A549 (cell line): ENCODE measurements at regions not wholly inside any gene's neighbourhood (a gene's known extent, or its start where the extent isn't known, plus 50 kb on each side); places are given as distances from the start of the nearest gene placed in this dataset.

Experiments
- ATAC-seq, 2 experiments: fragments of 200-7000 bp in 1 of 2; fragments of >200 bp in 1 of 2; cut with Nextera tagmentation in 1 of 2; cut with Tn5 transposase in 1 of 2; 3 replicates each; pipeline versions ENCODE4 v1.8.0 to v1.9.1; 2018 to 2020; ENCODE audit warnings: mild to moderate bottlenecking in 1 of 2, moderate library complexity in 1 of 2
- CTCF ChIA-PET: fragments of 300-600 bp; sonication (Branson Sonifier 250); formaldehyde crosslinking; extraction: SDS; loops from one replicate; lab custom pipeline; 2021; ENCODE audit warnings: antibody characterized with exemption, inconsistent platforms; lab: Yijun Ruan, JAX
- POLR2A ChIA-PET: fragments of 350-600 bp; formaldehyde crosslinking; extraction: SDS; loops from one replicate; lab custom pipeline; 2021; ENCODE audit warnings: antibody characterized with exemption, inconsistent platforms; lab: Yijun Ruan, JAX
- DNase-seq, 2 experiments: peaks; one replicate each; pipeline versions ENCODE4 v3.0.0 to v3.0.0-alpha.2; 2011 to 2016; ENCODE audit warnings: low read depth in 1 of 2, low spot score in 1 of 2
- FAIRE-seq: peaks from 2 replicates; lab custom pipeline; 2011; peaks lifted over from hg19 to GRCh38; lab: Jason Lieb, UNC
- H3K27ac ChIP-seq, 2 experiments: fragments of >200 bp; sonication (Bioruptor Twin); formaldehyde crosslinking; 3 replicates each; pipeline ENCODE4 v1.5.1; 2016 to 2017
- H3K4me1 ChIP-seq: fragments of >200 bp; sonication (Bioruptor Twin); formaldehyde crosslinking; 3 replicates; pipeline ENCODE4 v1.6.1; 2016
- H3K4me2 ChIP-seq: fragments of >200 bp; sonication (Bioruptor Twin); formaldehyde crosslinking; 3 replicates; pipeline ENCODE4 v1.6.1; 2016
- H3K4me3 ChIP-seq: fragments of >200 bp; sonication (Bioruptor Twin); formaldehyde crosslinking; 3 replicates; pipeline ENCODE4 v1.5.1; 2016
- H3K9me3 ChIP-seq: fragments of >200 bp; sonication (Bioruptor Twin); formaldehyde crosslinking; 3 replicates; pipeline ENCODE4 v1.6.1; 2016
- BCL3 ChIP-seq: fragments of >200 bp; sonication (Bioruptor Twin); formaldehyde crosslinking; IDR thresholded peaks from 3 replicates; pipeline ENCODE4 v1.6.1; 2016
- CBX2 ChIP-seq: fragments of 200-600 bp; sonication (generic); IDR thresholded peaks from 2 replicates; pipeline ENCODE4 v1.6.1; 2016; ENCODE audit warnings: low read depth, mild to moderate bottlenecking, borderline replicate concordance
- CBX8 ChIP-seq: fragments of 200-600 bp; sonication (generic); IDR thresholded peaks from 2 replicates; pipeline ENCODE4 v1.6.1; 2016
- CEBPB ChIP-seq, 2 experiments: fragments of >200 bp in 1 of 2; sonication (Bioruptor Twin) in 1 of 2; formaldehyde crosslinking in 1 of 2; IDR thresholded peaks; 2 replicates each; pipeline ENCODE4 v1.6.1; 2012 to 2016
- CHD2 ChIP-seq: fragments of 150-350 bp; IDR thresholded peaks from 2 replicates; pipeline ENCODE4 v1.6.1; 2014; ENCODE audit warnings: low read length; ENCODE audit not compliant: partially characterized antibody
- CHD4 ChIP-seq: fragments of 200-600 bp; sonication (generic); IDR thresholded peaks from 2 replicates; pipeline ENCODE4 v1.6.1; 2016; ENCODE audit warnings: antibody characterized with exemption, mild to moderate bottlenecking, borderline replicate concordance
- ESRRA ChIP-seq: fragments of 150-350 bp; IDR thresholded peaks from 2 replicates; pipeline ENCODE4 v1.6.1; 2014; ENCODE audit warnings: mild to moderate bottlenecking, low read length, borderline replicate concordance
- FOSB ChIP-seq: fragments of 250-450 bp; sonication (Bioruptor Pico); IDR thresholded peaks from 2 replicates; pipeline ENCODE4 v1.5.0; 2020; ENCODE audit warnings: mild to moderate bottlenecking, moderate library complexity
- FOSL2 ChIP-seq, 2 experiments: fragments of 450-650 bp in 1 of 2; fragments of >200 bp in 1 of 2; sonication (Bioruptor Twin) in 1 of 2; formaldehyde crosslinking; IDR thresholded peaks; 2 replicates each; pipeline versions ENCODE4 v1.5.0 to v1.6.1; 2016 to 2020; ENCODE audit warnings: mild to moderate bottlenecking in 1 of 2, moderate library complexity in 1 of 2
- FOXS1 ChIP-seq: fragments of 250-450 bp; sonication (Bioruptor Pico); IDR thresholded peaks from 2 replicates; pipeline ENCODE4 v1.5.0; 2020; ENCODE audit warnings: mild to moderate bottlenecking, moderate library complexity
- GATA3 ChIP-seq: IDR thresholded peaks from 2 replicates; pipeline ENCODE4 v1.6.1; 2012; ENCODE audit warnings: borderline replicate concordance
- HDAC2 ChIP-seq: fragments of 200-600 bp; sonication (generic); IDR thresholded peaks from 2 replicates; pipeline ENCODE4 v1.6.1; 2016
- HEYL ChIP-seq: fragments of 250-450 bp; sonication (Bioruptor Pico); IDR thresholded peaks from 2 replicates; pipeline ENCODE4 v1.8.0; 2021; ENCODE audit warnings: mild to moderate bottlenecking, moderate library complexity
- HOXA7 ChIP-seq: fragments of 250-450 bp; sonication (Bioruptor Pico); IDR thresholded peaks from 2 replicates; pipeline ENCODE4 v1.5.0; 2020; ENCODE audit warnings: mild to moderate bottlenecking, moderate library complexity
- JUNB ChIP-seq: fragments of >200 bp; sonication (Bioruptor Twin); formaldehyde crosslinking; IDR thresholded peaks from 2 replicates; pipeline ENCODE4 v1.6.1; 2016
- KDM5A ChIP-seq: fragments of 200-600 bp; sonication (generic); IDR thresholded peaks from 2 replicates; pipeline ENCODE4 v1.6.1; 2016; ENCODE audit warnings: antibody characterized with exemption, mild to moderate bottlenecking
- MAFK ChIP-seq: fragments of 450-650 bp; IDR thresholded peaks from 2 replicates; pipeline ENCODE4 v1.6.1; 2014; ENCODE audit not compliant: partially characterized antibody
- MAX ChIP-seq: IDR thresholded peaks from 2 replicates; pipeline ENCODE4 v1.6.1; 2012
- NPAS2 ChIP-seq: fragments of 250-450 bp; sonication (Bioruptor Pico); IDR thresholded peaks from 2 replicates; pipeline ENCODE4 v1.8.0; 2022; ENCODE audit warnings: mild to moderate bottlenecking, moderate library complexity, borderline replicate concordance
- PBX3 ChIP-seq: IDR thresholded peaks from 2 replicates; pipeline ENCODE4 v1.6.1; 2012
- POLR2A ChIP-seq: IDR thresholded peaks from 2 replicates; pipeline ENCODE4 v1.6.1; 2012; ENCODE audit warnings: mild to moderate bottlenecking, low read length
- POLR2AphosphoS2 ChIP-seq: conservative IDR thresholded peaks from 2 replicates; pipeline ENCODE4 v1.6.1; 2012; ENCODE audit warnings: low read length, improper control_type of control experiment, inconsistent platforms
- RAD21 ChIP-seq, 2 experiments: fragments of >200 bp in 1 of 2; sonication (Bioruptor Twin) in 1 of 2; formaldehyde crosslinking in 1 of 2; IDR thresholded peaks in 1 of 2; conservative IDR thresholded peaks in 1 of 2; 2 replicates in 1 of 2; 3 replicates in 1 of 2; pipeline ENCODE4 v1.6.1; 2012 to 2018; ENCODE audit warnings: inconsistent platforms in 1 of 2
- RARB ChIP-seq: fragments of 250-450 bp; sonication (Bioruptor Pico); IDR thresholded peaks from 2 replicates; pipeline ENCODE4 v1.8.0; 2021; ENCODE audit warnings: mild to moderate bottlenecking, moderate library complexity
- RCOR1 ChIP-seq: fragments of 150-350 bp; IDR thresholded peaks from 2 replicates; pipeline ENCODE4 v1.6.1; 2014; ENCODE audit warnings: antibody characterized with exemption, low read length, low read depth
- RFX5 ChIP-seq: fragments of 450-650 bp; IDR thresholded peaks from 2 replicates; pipeline ENCODE4 v1.7.1; 2014; ENCODE audit warnings: antibody characterized with exemption, mild to moderate bottlenecking, moderate library complexity
- RNF2 ChIP-seq: fragments of 200-600 bp; sonication (generic); IDR thresholded peaks from 2 replicates; pipeline ENCODE4 v1.6.1; 2016; ENCODE audit warnings: low read depth, mild to moderate bottlenecking, antibody characterized with exemption, moderate library complexity, borderline replicate concordance
- SMC3 ChIP-seq: fragments of >200 bp; sonication (Bioruptor Twin); formaldehyde crosslinking; IDR thresholded peaks from 3 replicates; pipeline ENCODE4 v1.6.1; 2018; ENCODE audit warnings: inconsistent platforms
- SREBF2 ChIP-seq: fragments of 450-650 bp; IDR thresholded peaks from 2 replicates; pipeline ENCODE4 v1.6.1; 2014; ENCODE audit warnings: mild to moderate bottlenecking, moderate library complexity
- TP53 ChIP-seq: fragments of 250-450 bp; sonication (Bioruptor Pico); IDR thresholded peaks from 2 replicates; pipeline ENCODE4 v1.5.0; 2021; ENCODE audit warnings: mild to moderate bottlenecking, moderate library complexity
- USF2 ChIP-seq: fragments of 450-650 bp; IDR thresholded peaks from 2 replicates; pipeline ENCODE4 v1.6.1; 2014; ENCODE audit warnings: antibody characterized with exemption
- ZFP36 ChIP-seq: fragments of 450-650 bp; IDR thresholded peaks from 2 replicates; pipeline ENCODE4 v1.6.1; 2014; ENCODE audit warnings: borderline replicate concordance; ENCODE audit not compliant: partially characterized antibody
- ZNF302 ChIP-seq: fragments of 250-450 bp; sonication (Bioruptor Pico); IDR thresholded peaks from 2 replicates; pipeline ENCODE4 v1.9.0; 2021; ENCODE audit warnings: inconsistent platforms, mild to moderate bottlenecking, moderate library complexity
- WGBS: methylation state at CpG from one replicate; pipeline ENCODE4 v1.1.6; 2017; ENCODE audit errors: missing lambda C conversion rate; 5-methylcytosine and 5-hydroxymethylcytosine counted together

- DNase-seq (no peak), ATAC-seq (no peak), FAIRE-seq (no peak)
- TF ChIP-seq FOSB (CRISPR knock-in tag) (no peak), FOXS1 (no peak), ZFP36 (no peak), FOSL2 (IDR thresholded peaks at IDR 0.05) (no peak), FOSL2 (CRISPR knock-in tag; IDR thresholded peaks at IDR 0.05) (no peak), SREBF2 (no peak), ZNF302 (CRISPR knock-in tag) (no peak), RAD21 (conservative IDR thresholded peaks at IDR 0.05 in 1 of 2, IDR thresholded peaks at IDR 0.05 in 1 of 2) (no peak), NPAS2 (CRISPR knock-in tag) (no peak), HDAC2 (no peak), SMC3 (no peak), CBX8 (no peak), USF2 (no peak), CEBPB (IDR thresholded peaks at IDR 0.05) (no peak), ESRRA (no peak), KDM5A (no peak), HEYL (CRISPR knock-in tag) (no peak), CHD4 (no peak)
- ChIA-PET CTCF (no interaction called here), POLR2A (no interaction called here)
- 48% methylated on average over 4 of the region's 4 CpGs for WGBS
- H3K9me3 ChIP-seq: no peaks in the 10 kb centered on the region
- no peak overlapping the region for H3K4me2 ChIP-seq
- H3K4me3 ChIP-seq: no peak overlapping the region
- H3K27ac ChIP-seq: no peak overlapping the region
- H3K4me1 ChIP-seq: no peaks in the 10 kb centered on the region
Measured at GRCh38 chr4:151858356-151858755, 97.5 kb upstream of the GATB start.

- H3K4me3 ChIP-seq: no peak overlapping the region
- 20% methylated on average over 4 of the region's 4 CpGs for WGBS
- TF ChIP-seq RFX5 (no peak), CBX2 (no peak), MAX (no peak), GATA3 (no peak), POLR2AphosphoS2 (no peak), HEYL (CRISPR knock-in tag) (no peak), MAFK (no peak), CHD2 (no peak), RNF2 (no peak), FOSB (CRISPR knock-in tag) (no peak), BCL3 (no peak), FOXS1 (no peak)
- no peaks in the 10 kb centered on the region for H3K9me3 ChIP-seq
- DNase-seq: no peak
- POLR2A ChIA-PET: no interaction called here
- CTCF ChIA-PET: no interaction called here
- no peaks in the 10 kb centered on the region for H3K4me1 ChIP-seq
- no peak overlapping the region for H3K4me2 ChIP-seq
- no peak overlapping the region for H3K27ac ChIP-seq
- no peak for ATAC-seq
- no peak for FAIRE-seq
Measured at GRCh38 chr4:151857368-151857767, 96.6 kb upstream of the GATB start.

GRCh38 chr4:151855747-151856146, 94.9 kb upstream of the GATB start:
- whole genome bisulfite sequencing: 0% methylated on average over 1 of the region's 1 CpG
- no peak for FAIRE-seq
- no peak overlapping the region for H3K4me3 ChIP-seq
- no peaks in the 10 kb centered on the region for H3K9me3 ChIP-seq
- no peak for DNase-seq
- no peak overlapping the region for H3K27ac ChIP-seq
- ChIA-PET CTCF (no interaction called here), POLR2A (no interaction called here)
- H3K4me2 ChIP-seq: no peak overlapping the region
- no peaks in the 10 kb centered on the region for H3K4me1 ChIP-seq
- no peak for ATAC-seq
- TF ChIP-seq CBX2 (no peak), HOXA7 (CRISPR knock-in tag) (no peak), JUNB (no peak), RCOR1 (no peak), MAFK (no peak), POLR2A (no peak), RFX5 (no peak), RARB (CRISPR knock-in tag) (no peak), KDM5A (no peak), RAD21 (conservative IDR thresholded peaks at IDR 0.05 in 1 of 2, IDR thresholded peaks at IDR 0.05 in 1 of 2) (no peak), FOXS1 (no peak), TP53 (CRISPR knock-in tag) (no peak), USF2 (no peak), PBX3 (no peak), GATA3 (no peak)
